ENCODE measurements at regions not wholly inside any gene's neighbourhood (a gene's known extent, or its start where the extent isn't known, plus 50 kb on each side); places are given as distances from the start of the nearest gene placed in this dataset.

DNA sequence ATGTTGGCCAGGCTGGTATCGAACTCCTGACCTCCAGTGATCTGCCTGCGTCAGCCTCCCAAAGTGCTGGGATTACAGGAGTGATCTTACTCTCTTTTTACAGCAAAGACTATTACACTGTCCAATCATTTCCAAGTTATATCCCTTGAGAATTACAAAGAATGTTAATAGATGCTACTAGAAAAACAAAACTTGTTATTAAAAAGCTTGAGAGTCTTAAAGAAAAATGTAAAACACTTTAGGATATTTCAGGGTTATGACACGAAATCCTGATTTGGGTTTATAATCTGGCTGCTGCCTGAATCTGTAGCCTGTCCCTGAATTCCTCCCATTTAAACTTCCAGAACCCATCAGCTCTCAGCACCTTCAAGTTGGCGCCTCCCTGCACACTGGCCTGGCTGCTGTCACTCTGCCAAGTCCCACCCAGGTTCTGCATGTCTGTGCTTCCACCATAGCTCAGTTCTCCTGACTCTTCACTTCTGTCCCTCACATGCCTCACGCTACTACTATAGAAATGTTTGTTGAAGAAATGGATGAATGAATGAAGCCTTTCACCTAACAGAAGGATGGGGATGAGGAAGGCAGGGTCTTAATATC, 55.8 kb upstream of the RFXAP start:
- Histone ChIP-seq H3K27ac (no peak overlapping the region), H3K36me3 (no peaks in the 10 kb centered on the region), H3K27me3 (no peaks in the 10 kb centered on the region), H3K4me3 (no peak overlapping the region), H3K9me3 (ENCODE audit: low read depth) (no peaks in the 10 kb centered on the region), H3K4me1 (ENCODE audit: low read depth) (no peaks in the 10 kb centered on the region)
- DNase-seq (ENCODE audit: low read depth in 1 of 2, low spot score in 1 of 2), result peak in 1 of 2 donors; percentile 30
- TF ChIP-seq, protein P1, sequence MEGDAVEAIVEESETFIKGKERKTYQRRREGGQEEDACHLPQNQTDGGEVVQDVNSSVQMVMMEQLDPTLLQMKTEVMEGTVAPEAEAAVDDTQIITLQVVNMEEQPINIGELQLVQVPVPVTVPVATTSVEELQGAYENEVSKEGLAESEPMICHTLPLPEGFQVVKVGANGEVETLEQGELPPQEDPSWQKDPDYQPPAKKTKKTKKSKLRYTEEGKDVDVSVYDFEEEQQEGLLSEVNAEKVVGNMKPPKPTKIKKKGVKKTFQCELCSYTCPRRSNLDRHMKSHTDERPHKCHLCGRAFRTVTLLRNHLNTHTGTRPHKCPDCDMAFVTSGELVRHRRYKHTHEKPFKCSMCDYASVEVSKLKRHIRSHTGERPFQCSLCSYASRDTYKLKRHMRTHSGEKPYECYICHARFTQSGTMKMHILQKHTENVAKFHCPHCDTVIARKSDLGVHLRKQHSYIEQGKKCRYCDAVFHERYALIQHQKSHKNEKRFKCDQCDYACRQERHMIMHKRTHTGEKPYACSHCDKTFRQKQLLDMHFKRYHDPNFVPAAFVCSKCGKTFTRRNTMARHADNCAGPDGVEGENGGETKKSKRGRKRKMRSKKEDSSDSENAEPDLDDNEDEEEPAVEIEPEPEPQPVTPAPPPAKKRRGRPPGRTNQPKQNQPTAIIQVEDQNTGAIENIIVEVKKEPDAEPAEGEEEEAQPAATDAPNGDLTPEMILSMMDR (IDR thresholded peaks at IDR 0.05; ENCODE audit: low read depth, low read length), result no peak

DNA sequence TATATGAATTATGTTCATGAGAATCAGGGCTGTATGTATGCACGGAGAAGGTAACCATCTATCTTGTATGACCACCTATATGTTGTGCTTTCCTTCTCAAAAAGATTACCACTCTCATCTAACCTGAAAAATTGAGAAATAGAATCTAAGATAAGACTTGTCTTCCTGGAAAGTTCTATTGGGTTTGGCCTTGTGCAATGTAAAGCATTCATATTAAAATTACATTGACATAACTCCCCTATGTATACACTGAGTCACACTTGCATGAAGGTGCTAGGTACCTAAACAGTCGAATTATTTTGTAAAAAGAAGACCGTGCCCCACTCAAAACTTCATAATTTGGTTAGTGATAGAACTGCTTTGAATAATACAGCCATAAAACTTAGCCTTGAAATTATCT, 54.5 kb upstream of the RFXAP start:
- Histone ChIP-seq H3K36me3 (no peaks in the 10 kb centered on the region), H3K4me1 (ENCODE audit: low read depth) (no peaks in the 10 kb centered on the region), H3K9me3 (ENCODE audit: low read depth) (no peaks in the 10 kb centered on the region), H3K4me3 (no peak overlapping the region), H3K27me3 (no peaks in the 10 kb centered on the region), H3K27ac (no peak overlapping the region)
- DNase-seq (ENCODE audit: low read depth in 1 of 2, low spot score in 1 of 2), result no peak
- TF ChIP-seq, protein P1 (IDR thresholded peaks at IDR 0.05; ENCODE audit: low read depth, low read length), result no peak

DNA sequence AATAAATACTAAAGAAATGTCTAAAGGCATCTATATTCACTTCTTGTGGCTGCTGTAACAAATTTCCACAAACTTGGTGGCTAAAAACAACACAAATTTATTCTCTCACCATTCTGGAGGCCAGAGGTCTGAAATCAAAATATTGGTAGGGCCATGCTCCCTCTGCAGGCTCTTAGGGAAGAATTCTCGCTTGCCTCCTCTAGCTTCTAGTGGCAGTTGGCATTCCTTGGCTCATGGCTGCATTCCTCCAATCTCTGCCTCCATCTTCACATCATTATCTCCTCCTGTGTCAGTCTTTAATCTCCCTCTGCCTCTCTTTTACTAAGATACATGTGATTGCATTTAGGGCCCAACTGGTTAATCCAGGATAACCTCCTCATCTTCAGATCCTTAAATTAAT, 54.1 kb upstream of the RFXAP start:
- H3K4me1 ChIP-seq (ENCODE audit: low read depth), result no peaks in the 10 kb centered on the region
- H3K27ac ChIP-seq, result no peak overlapping the region
- no peak overlapping the region for H3K4me3 ChIP-seq
- TF ChIP-seq, protein P1 (IDR thresholded peaks at IDR 0.05; ENCODE audit: low read depth, low read length), result no peak
- H3K27me3 ChIP-seq, result no peaks in the 10 kb centered on the region
- no peaks in the 10 kb centered on the region for H3K36me3 ChIP-seq
- DNase-seq (ENCODE audit: low read depth in 1 of 2, low spot score in 1 of 2), result no peak
- H3K9me3 ChIP-seq (ENCODE audit: low read depth), result no peaks in the 10 kb centered on the region

GRCh38 chr13:36766295-36766694, 52.7 kb upstream of the RFXAP start:
- no peaks in the 10 kb centered on the region for H3K4me1 ChIP-seq (ENCODE audit: low read depth)
- no peaks in the 10 kb centered on the region for H3K27me3 ChIP-seq
- TF ChIP-seq, protein P1 (IDR thresholded peaks at IDR 0.05; ENCODE audit: low read depth, low read length), result no peak
- H3K4me3 ChIP-seq, result no peak overlapping the region
- peak in 1 of 2 donors; percentile 74 for DNase-seq (ENCODE audit: low read depth in 1 of 2, low spot score in 1 of 2)
- no peak overlapping the region for H3K27ac ChIP-seq
- H3K9me3 ChIP-seq (ENCODE audit: low read depth), result no peaks in the 10 kb centered on the region
- H3K36me3 ChIP-seq, result no peaks in the 10 kb centered on the region

- TF ChIP-seq, protein P1 (IDR thresholded peaks at IDR 0.05; ENCODE audit: low read depth, low read length), result no peak
- H3K27ac ChIP-seq, result no peak overlapping the region
- no peaks in the 10 kb centered on the region for H3K36me3 ChIP-seq
Measured at GRCh38 chr13:36767276-36767675, 51.7 kb upstream of the RFXAP start.

More at GRCh38 chr13:36767276-36767675, 51.7 kb upstream of the RFXAP start:
- Histone ChIP-seq H3K27me3 (no peaks in the 10 kb centered on the region), H3K4me3 (no peak overlapping the region), H3K4me1 (ENCODE audit: low read depth) (no peaks in the 10 kb centered on the region), H3K9me3 (ENCODE audit: low read depth) (no peaks in the 10 kb centered on the region)
- no peak for DNase-seq (ENCODE audit: low read depth in 1 of 2, low spot score in 1 of 2)
